ENCODE measurements at regions not wholly inside any gene's neighbourhood (a gene's known extent, or its start where the extent isn't known, plus 50 kb on each side); places are given as distances from the start of the nearest gene placed in this dataset.

GRCh38 chr14:62081951-62082350 is 319.7 kb downstream of the SNAPC1 start:
- Histone ChIP-seq H4K20me1 (ENCODE audit: insufficient read depth, low read length) (no peaks in the 10 kb centered on the region), H3K36me3 (replicated peaks in 1 of 2; ENCODE audit: control insufficient read depth in 1 of 2, insufficient read depth in 2 of 2, low read length in 2 of 2) (no peaks in the 10 kb centered on the region), H3K27ac (ENCODE audit: extremely low read length, insufficient read depth, low read length) (no peak overlapping the region), H3K9me3 (ENCODE audit: low read length) (no peaks in the 10 kb centered on the region), H3K4me3 (replicated peaks in 1 of 3; ENCODE audit: insufficient read depth in 1 of 3, low read depth in 2 of 3, low read length in 3 of 3) (no peak overlapping the region), H3K79me2 (ENCODE audit: insufficient read depth, low read length) (no peaks in the 10 kb centered on the region), H3K9ac (ENCODE audit: insufficient read depth, low read depth, low read length) (no peak overlapping the region), H3K4me2 (ENCODE audit: low read depth, low read length) (no peak overlapping the region), H3K27me3 (ENCODE audit: control insufficient read depth in 1 of 2, insufficient read depth in 2 of 2, low read length in 2 of 2) (0 out of 5 replicates have a peak, but pooled peaks cover 0 to 2% of the 10 kb centered on the region in 2 experiments), H2AFZ (ENCODE audit: low read length) (no peak overlapping the region), H3K4me1 (ENCODE audit: insufficient read depth, low read length) (no peaks in the 10 kb centered on the region)
- POLR2A ChIA-PET, result no interaction called here
- CTCF ChIA-PET (ENCODE audit: low intra/inter-chr PET ratio, low total read pairs), result no interaction called here
- in situ Hi-C loops (cut with HindIII; ENCODE audit: extremely low pct_ligation_motif_present, low pct_unique_long_range_greater_than_20kb), result no loop called here
- 10% methylated on average over 8 of the region's 8 CpGs for WGBS (ENCODE audit: low lambda C conversion rate)
- no TSS peak for BruUV-seq (replicated peaks)
- ATAC-seq, result no peak
- no peak for FAIRE-seq
- intact Hi-C loops (cut with micrococcal nuclease; ENCODE audit: unreplicated experiment), result no loop called here
- TF ChIP-seq EP300 (IDR thresholded peaks at IDR 0.05; ENCODE audit: low read depth in 2 of 2, low read length in 2 of 2), result no peak
- TF ChIP-seq EP300 (CRISPR knock-in tag; IDR thresholded peaks at IDR 0.05; ENCODE audit: borderline replicate concordance), result no peak
- no peak for TF ChIP-seq AKNA (CRISPR knock-in tag; IDR thresholded peaks at IDR 0.05; ENCODE audit: borderline replicate concordance)
- TF ChIP-seq GATAD2A (CRISPR knock-in tag; IDR thresholded peaks at IDR 0.05), result no peak
- no peak for DNase-seq (ENCODE audit: low spot score)

GRCh38 chr14:62082779-62083178 is 320.6 kb downstream of the SNAPC1 start:
- POLR2A ChIA-PET, result no interaction called here
- CTCF ChIA-PET (ENCODE audit: low intra/inter-chr PET ratio, low total read pairs), result no interaction called here

More at GRCh38 chr14:62082779-62083178, 320.6 kb downstream of the SNAPC1 start:
- Histone ChIP-seq H3K4me3 (replicated peaks in 1 of 3; ENCODE audit: insufficient read depth in 1 of 3, low read depth in 2 of 3, low read length in 3 of 3) (no peak overlapping the region), H3K4me1 (ENCODE audit: insufficient read depth, low read length) (no peaks in the 10 kb centered on the region), H3K27ac (ENCODE audit: extremely low read length, insufficient read depth, low read length) (no peak overlapping the region), H2AFZ (ENCODE audit: low read length) (no peak overlapping the region), H3K9ac (ENCODE audit: insufficient read depth, low read depth, low read length) (no peak overlapping the region), H3K36me3 (replicated peaks in 1 of 2; ENCODE audit: control insufficient read depth in 1 of 2, insufficient read depth in 2 of 2, low read length in 2 of 2) (no peaks in the 10 kb centered on the region), H3K79me2 (ENCODE audit: insufficient read depth, low read length) (no peaks in the 10 kb centered on the region), H3K9me3 (ENCODE audit: low read length) (no peaks in the 10 kb centered on the region), H4K20me1 (ENCODE audit: insufficient read depth, low read length) (no peaks in the 10 kb centered on the region), H3K4me2 (ENCODE audit: low read depth, low read length) (no peak overlapping the region), H3K27me3 (ENCODE audit: control insufficient read depth in 1 of 2, insufficient read depth in 2 of 2, low read length in 2 of 2) (0 out of 5 replicates have a peak, but pooled peaks cover 0 to 4% of the 10 kb centered on the region in 2 experiments)
- TF ChIP-seq RBFOX2 (IDR thresholded peaks at IDR 0.05; ENCODE audit: low read depth, low read length), result no peak
- ATAC-seq, result no peak
- BruUV-seq (replicated peaks), result no TSS peak
- in situ Hi-C loops (cut with HindIII; ENCODE audit: extremely low pct_ligation_motif_present, low pct_unique_long_range_greater_than_20kb), result no loop called here
- 29% methylated on average over 6 of the region's 6 CpGs for WGBS (ENCODE audit: low lambda C conversion rate)
- intact Hi-C loops (cut with micrococcal nuclease; ENCODE audit: unreplicated experiment), result no loop called here
- DNase-seq (ENCODE audit: low spot score), result no peak
- FAIRE-seq, result no peak

Data from HepG2 (cell line).